GM18502 (cell line): ENCODE measurements at regions not wholly inside any gene's neighbourhood (a gene's known extent, or its start where the extent isn't known, plus 50 kb on each side); places are given as distances from the start of the nearest gene placed in this dataset.

Experiments used
- ATAC-seq: cut with Tn5 transposase; IDR thresholded peaks from one replicate; pipeline ENCODE4 v1.9.1; 2021; ENCODE audit warnings: mild to moderate bottlenecking; ENCODE audit not compliant: unreplicated experiment, poor library complexity

DNA sequence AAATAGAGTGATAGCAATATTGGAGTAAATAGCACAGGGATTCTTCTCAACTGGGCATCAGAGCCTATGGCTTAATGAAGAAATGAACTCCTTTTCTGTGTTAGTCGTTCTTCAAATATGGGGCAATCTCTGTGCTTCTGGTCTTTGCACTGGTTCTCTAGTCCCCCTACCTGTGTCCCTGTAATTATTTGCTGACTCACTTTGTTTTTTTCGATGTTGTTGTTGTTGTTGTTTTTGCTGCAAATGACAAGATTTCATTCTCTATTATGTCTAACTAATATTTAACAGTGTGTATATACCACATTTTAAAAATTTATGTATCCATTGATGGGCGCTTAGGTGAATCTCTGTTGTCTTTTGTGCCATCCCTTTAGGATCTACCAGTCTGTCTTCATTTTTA lies 2137.8 kb upstream of the TENM3 start:
- ATAC-seq = no peak

DNA sequence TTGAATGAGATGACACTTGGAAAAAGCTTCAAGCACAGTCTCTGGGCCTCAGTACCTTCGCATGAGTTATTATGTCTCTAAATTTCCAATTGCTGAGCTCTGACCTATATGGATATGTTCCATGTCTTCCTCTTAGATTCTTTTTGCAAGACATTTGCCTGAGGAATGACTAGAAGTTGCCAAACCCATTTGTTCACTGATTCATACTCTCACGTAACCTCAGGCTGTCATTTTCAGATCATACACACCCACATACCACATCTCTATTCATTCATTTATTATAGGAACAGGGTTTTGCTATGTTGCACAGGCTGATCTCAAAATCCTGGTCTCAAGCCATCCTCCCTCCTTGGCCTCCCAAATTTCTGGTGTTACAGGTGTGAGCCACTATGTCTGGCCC lies 2137.1 kb upstream of the TENM3 start:
- no peak for ATAC-seq

DNA sequence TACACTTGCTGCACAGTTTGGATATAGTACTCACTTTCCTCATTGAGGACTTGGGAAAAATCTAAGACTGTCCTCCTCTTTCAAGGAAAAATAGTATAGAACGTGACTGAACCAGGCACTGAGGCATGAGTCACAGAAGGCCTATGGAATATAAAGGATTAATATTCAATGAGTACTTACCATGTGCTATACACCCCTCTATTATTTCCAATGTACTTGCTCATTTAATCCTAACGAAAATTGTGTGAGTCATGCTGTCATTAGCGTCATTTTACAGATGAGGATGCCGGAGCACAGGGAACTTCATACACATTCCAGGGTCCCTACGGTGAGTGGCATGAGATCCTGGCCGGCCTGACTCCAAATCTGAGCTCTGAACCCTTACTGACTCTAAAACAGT lies 2136.2 kb upstream of the TENM3 start:
- no peak for ATAC-seq

DNA sequence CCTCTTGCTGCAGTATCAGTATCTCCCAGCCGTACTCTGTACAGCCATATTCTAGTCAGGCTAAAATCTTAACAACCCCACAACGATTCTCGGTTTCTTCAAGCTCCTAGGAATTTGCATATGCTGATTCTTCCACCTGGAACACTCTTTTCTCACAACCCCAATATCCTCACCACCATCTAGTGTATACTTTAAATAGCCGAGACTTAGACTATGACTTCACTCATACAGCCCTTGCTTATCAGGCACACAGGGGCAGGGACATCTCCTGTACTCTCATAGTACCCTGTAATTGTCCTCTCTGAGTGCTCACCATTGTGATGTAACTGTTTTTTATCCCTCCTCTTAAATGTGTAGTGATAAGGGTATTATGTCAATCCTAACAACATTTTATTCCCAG lies 2126.4 kb upstream of the TENM3 start:
- peak; percentile 51 for ATAC-seq

DNA sequence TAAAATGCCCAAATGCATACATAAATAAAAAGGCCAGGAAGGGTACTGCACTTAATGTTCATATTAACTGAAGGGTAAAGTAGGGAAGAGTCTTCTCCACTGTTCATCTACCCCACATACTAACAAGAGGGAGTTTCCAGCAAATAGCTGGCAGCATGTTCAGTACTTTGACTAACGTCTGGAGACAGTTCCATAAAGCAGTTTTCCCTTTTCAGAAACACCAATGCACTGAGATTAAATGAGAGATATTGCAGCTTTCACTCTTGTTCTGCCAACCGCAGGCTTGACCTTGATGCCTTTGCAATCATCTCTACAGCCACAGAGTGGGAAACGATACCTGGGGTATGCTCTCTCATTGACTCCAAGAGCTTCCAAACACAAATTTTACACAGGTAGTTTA lies 2123.1 kb upstream of the TENM3 start:
- ATAC-seq = no peak

DNA sequence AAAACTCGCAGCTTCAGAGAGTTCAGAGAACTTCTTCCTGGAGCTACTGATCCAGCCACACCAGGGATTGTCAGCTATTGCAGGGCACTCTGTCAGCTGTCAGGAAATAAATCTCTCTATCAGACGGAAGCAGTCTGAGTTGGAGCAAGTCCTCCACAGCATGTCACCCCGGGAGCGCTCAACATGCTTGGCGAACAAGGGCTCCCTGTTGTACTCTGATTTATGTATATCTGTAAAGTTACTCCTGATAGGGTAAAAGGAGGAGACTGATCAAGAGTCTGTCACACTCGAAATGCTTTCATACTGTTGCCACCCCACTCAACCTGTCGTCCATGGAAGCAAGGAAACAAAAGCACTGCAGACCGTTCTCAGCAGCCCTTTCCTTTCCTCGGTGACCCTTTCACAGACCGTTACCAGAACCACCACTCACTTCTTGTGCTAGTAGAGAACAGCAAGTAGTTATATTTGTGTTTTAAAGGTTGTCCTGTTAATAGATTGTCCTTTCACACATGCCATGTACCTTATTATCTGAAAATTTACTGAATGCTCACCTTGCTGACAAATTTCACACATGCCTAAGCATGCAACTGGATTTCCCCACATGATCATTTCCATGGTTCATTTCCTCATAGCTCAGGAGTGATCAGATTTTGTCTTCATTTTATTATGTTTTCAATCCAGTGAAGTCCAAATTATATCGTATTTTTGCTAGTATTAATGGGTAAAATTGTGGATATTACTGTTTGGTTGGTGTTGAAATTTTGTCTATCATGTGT lies 2108.9 kb upstream of the TENM3 start:
- ATAC-seq = peak; percentile 85

DNA sequence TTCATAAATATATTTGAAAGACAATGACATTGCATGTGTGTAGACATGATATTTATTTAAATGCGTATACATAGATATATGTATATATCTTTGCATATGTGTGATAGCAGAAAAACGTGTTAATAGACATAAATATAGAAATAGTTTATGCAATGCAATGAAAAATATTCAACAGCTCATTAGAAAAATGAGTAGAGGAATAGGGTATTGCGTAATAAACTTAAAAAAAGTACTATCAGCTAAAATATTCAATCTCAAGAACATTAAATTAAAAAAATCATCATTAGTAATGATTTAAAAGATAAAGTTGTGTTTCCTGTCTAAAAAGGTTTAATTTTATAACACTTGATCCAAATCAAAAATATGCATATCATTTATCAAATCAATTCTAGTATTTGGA lies 2101.5 kb upstream of the TENM3 start:
- ATAC-seq = no peak

DNA sequence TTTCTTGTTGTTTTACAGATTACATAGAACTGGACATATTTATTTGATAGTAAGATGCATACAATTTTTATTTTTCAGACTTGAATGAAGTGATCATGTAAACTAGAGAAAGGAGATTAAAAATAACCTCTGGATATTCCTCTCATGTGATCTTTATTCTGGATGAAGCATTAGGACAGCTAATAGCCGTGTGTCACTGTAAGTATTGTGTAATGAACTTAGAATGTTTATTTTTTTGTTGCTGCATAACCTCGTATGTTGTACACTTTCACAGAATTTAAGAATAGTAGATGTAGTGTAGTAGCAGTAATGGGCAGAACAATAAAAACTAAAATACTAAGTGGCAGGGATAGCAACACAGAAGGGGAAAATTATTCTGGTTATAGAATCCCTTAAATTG lies 2094.5 kb upstream of the TENM3 start:
- no peak for ATAC-seq

DNA sequence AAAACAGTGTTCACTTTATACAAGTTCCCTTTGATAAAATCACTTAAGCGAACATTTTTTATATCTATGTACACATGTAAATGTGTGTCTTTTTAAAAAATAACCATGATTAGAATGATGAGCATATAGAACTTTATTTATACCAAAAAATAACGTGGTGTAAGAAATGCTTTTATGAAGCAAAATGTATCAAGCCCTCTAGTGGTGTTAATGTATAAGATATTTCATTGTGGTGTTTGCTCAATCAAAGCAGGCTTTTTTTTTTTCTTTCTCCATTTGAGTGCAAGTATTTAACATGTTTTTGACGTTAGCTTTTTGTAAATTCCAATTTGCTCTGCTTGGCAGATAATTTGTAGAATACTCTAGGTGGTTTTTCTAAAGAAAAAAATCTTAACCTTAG lies 2092.4 kb upstream of the TENM3 start:
- ATAC-seq = no peak

DNA sequence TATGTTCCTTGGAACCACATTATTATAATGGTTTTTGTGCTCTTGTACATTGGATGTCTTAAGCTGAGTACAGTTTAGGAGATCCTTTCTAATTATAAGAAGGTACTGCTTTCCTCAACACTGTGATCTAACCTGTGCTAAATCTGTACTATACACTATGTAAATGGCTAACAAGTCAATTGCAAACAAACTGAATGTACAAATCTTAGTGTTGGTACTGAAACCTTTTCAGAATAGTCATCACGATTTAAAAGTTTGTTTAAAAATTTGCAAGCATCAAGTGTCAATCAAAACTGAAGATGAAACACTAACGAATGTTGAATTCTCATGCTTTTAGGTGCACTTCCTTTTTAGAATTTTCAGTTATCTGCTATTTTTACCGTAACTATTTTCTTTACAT lies 2090.4 kb upstream of the TENM3 start:
- ATAC-seq = no peak

DNA sequence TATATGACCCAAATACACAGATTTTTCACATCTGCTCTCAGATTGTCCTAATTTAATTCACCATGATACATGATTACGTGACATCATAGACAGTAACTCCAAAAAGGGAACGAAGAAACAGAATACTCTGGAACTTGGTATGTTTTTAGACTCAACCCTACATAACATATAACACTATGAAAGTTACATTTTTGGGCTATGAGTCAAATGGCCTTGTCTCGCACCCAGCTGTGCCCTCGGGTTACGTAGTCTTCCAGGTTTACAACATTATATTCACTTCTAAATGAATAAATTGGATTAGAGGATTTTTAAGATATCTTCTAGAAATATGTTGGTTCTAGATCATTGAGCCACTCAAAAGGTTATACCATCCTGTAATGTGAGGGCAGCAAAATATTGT lies 2089.6 kb upstream of the TENM3 start:
- ATAC-seq = no peak

DNA sequence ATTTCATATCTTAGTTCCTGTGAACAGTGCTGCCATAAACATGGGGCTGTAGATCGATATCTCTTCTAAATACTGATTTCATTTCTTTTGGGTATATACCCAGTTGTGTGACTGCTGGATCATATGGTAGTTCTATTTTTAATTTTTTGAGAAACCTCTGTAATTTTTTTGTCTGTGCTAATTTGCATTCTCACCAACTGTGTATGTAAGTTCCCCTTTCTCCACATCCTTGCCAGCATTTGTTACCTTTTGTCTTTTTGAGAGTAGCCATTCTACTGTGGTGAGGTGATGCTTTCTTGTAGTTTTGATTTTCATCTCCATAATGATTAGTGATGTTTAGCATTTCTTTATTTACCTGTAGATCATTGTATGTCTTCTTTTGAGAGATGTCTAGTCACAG lies 2086.5 kb upstream of the TENM3 start:
- ATAC-seq = peak; percentile 74

DNA sequence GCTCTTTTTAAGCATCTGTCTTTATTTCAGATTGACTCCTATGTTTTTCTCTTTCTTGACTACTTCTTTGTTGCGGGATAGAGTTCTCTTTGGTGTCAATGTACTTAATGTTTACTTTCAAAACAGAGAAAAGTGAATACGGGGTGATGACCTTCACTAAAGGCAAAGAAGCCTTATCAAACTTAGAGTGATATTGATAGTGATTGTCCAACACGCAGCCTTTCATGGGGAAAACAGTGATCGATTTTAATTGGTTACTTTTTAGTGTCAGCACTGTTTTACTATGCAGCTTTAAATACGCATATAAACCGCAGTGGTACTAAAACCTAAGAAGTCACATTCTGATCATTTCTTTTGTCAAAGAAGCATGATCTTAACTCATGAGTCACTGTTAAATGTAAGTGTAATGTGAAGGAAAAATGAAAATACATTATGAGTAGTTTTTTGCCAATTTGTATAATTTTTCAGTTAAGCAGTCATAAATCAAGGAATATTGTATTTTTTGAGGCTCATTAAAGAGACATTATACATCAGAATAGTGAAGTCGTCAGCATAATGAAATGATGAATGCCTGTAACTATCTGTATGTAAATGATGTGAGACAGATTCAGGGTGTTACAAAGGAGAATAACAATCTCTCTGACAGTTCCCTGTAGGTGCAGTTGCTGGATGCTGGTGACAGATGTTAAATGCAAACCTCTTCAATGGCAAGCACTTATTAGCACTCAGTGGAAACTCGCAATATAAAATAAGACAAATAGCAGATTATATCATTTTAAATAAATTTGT lies 2082.8 kb upstream of the TENM3 start:
- no peak for ATAC-seq

DNA sequence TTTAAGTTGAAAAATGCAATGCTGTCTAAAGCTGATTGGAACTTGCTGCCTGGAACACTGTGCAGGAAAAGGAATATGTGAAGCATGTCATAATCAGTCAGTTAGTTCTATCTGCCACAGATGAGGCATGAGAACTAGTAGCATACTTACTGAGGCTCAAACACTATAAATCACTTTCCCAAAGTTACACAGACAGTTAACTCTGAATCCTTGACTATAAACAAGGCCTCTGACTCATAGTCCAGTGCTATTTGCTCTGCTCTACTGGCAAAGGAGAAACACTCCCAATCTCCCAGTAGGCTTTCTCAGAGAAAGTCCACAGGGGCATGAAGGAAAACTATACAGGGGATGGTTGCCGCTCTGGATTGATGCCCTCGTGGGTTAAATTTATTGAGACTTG lies 2078.4 kb upstream of the TENM3 start:
- ATAC-seq = no peak

DNA sequence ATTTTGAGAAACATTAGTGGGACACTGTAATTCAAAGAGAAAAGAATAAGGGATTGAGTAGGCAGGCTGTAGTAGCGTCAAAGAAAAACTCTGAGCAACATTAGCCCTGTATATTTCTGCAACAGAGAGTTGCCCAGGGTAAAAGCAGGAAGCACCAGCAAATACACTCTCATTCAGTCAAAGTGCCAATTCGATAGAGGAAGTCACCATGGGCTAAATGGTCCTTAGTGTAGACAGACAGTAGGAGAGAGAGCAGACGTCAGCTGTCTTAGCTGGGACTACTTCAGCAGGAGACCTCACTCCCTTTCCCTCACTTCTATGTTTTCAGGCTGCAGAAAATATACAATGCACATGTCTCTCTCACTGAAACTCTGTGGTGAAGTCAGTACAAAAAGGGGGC lies 2073.8 kb upstream of the TENM3 start:
- ATAC-seq = peak; percentile 57

DNA sequence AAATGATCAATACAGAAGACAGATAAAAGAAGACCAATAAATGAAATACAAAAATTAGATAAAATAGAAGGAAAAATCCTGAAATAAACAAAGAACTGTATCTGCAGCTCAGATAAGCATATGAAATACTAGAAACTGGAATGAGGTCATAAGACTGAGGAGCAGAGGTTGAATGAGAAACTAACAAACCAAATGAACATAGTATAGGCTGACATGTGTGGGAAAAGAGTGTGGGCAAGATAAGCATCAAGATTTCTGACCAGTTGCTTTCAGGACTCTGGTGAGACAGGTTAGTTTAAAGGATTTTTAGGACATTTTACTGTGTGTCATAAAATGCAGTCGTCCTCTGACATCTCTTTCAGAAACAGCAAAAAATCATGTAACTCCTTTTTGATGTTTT lies 2073.2 kb upstream of the TENM3 start:
- peak; percentile 67 for ATAC-seq

DNA sequence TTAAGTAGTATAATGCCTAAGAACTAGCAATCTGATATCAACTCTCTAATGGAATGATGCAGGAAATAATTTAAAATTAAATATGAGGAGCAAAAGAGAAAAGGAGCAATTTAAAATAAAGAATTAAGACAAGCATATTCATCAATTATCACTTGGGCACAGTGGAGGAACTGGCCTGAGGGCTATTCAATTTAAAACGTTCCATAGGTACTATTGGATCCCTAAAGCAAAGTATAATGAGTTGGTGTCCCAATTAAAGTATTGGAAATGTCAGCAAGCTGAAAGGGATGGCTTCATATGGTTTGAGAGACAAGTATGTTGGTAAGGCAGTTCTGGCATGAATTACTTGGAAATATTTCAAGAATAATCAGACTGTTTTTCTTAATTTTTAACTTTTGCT lies 2064.1 kb upstream of the TENM3 start:
- ATAC-seq = no peak

DNA sequence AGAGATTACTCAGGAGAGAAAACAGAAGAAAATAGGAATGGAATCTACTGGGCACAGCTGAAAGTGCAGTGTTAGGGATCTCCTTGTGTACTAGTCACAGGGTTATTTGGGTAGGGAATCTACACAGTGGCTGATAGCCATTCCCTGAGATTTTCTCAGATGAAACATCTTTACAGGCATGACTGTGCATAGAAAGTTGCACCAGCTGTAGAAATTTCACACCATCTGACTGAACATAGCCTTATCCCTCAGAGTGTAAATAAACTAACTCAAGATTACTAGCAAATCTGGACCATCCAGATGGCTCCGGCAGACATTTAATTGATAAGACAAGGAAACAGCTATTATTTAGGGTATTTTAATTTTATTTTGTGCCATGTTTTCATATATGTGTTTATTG lies 2053.5 kb upstream of the TENM3 start:
- ATAC-seq = peak; percentile 49

DNA sequence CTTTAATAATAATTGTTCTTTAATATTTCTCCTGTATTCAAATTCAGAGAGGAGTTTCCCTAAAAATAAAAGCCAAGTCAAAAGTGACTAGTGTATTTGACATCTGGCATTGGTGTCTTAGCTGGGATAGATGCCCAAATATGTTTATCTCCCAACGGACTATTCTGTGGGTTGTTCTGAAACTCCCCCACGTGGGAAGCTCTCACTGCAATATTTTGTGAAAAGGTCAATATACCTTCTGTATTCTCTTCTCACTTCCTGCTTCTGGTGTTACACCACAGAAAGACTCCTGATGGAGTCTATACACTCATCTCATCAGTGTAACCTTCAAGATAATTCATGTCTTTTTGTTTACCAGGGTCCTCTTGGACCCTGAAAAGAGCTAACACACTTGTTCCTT lies 2052.8 kb upstream of the TENM3 start:
- ATAC-seq = peak; percentile 93

DNA sequence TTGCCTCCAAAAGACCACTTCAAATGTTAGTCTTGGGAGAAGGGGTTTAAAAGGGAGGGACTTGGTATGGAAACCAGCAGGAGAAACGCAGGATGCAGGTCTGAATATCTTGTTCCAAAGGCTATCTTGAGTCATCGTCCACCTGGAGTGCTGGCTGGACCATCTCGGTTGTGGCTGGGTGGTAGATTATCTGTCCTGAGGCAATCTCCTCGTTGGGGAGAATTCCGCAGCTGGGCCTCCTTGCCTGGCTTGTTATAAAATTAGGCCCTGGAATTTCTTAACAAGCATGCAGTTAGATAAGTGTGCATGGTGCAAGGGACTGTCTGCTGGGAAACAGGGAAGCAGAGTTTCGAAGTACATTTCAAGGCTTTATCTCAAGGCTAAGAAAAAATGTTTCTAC lies 2045.7 kb upstream of the TENM3 start:
- no peak for ATAC-seq

DNA sequence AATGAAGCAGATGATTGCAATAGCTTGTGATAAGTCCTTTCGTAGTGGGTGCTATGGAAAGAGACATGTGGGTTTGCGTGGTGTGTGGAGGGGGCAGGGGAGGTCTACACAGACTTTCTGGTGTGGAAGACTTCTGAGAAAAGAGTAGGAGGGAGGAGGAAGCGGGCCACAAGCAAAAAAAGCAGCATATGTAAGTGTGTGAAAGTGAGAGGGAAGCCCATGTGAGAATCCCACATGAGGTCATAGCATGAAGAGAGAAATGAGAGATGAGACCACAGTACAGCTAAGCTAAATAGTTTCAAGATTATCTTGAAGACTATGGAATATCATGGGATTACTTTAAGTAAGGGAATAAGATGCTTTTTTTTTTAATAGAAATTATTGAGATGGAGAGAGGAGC lies 2039.9 kb upstream of the TENM3 start:
- ATAC-seq = peak; percentile 96

DNA sequence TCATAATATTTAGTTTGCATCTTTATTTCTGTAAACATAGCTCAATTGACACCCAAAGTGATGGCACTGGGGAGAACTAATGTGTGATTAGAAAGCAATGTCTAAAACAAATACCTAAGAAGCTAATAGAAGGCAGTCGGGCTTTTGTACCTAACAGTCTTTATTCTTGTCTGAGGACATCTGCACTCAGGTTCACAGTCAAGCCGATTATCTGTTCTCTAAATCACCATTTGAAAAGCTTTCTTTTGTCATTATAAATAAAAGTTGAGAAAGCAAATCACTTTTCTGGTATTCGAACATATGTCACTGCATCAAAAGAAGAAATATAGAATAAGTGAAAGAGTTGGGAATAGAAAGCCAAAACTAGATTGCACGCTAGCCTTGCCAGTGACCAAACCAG lies 2037.9 kb upstream of the TENM3 start:
- no peak for ATAC-seq
